Suprapubic skin (tissue), 4 donors: ENCODE measurements at regions not wholly inside any gene's neighbourhood (a gene's known extent, or its start where the extent isn't known, plus 50 kb on each side); places are given as distances from the start of the nearest gene placed in this dataset.

ENCODE experiments used
- CTCF ChIP-seq, 2 donors: fragments of 200-600 bp in 1 of 2; fragments of 450-650 bp in 1 of 2; sonication (generic) in 1 of 2; IDR thresholded peaks; one replicate each; pipeline ENCODE4 v1.5.1; 2016 to 2019; ENCODE audit warnings: antibody characterized with exemption in 2 of 2, mild to moderate bottlenecking in 1 of 2, moderate library complexity in 1 of 2
- POLR2A ChIP-seq, 2 donors: fragments of 450-650 bp; IDR thresholded peaks; one replicate each; pipeline ENCODE4 v1.6.1; 2017; ENCODE audit warnings: antibody characterized with exemption in 2 of 2, mild to moderate bottlenecking in 2 of 2, moderate library complexity in 2 of 2
- POLR2AphosphoS5 ChIP-seq, 3 donors: sonication (generic); formaldehyde crosslinking; IDR thresholded peaks; one replicate each; pipeline ENCODE4 v1.6.1; 2017; ENCODE audit warnings: antibody characterized with exemption in 3 of 3

- no peak for TF ChIP-seq CTCF (IDR thresholded peaks at IDR 0.05)
- TF ChIP-seq POLR2AphosphoS5 (IDR thresholded peaks at IDR 0.05) = no peak
- no peak for TF ChIP-seq POLR2A (IDR thresholded peaks at IDR 0.05)
Measured at GRCh38 chr6:15739867-15740266, 77.0 kb upstream of the DTNBP1 start.
